DND-41 (cell line): ENCODE measurements at regions not wholly inside any gene's neighbourhood (a gene's known extent, or its start where the extent isn't known, plus 50 kb on each side); places are given as distances from the start of the nearest gene placed in this dataset.

Experiments
- ATAC-seq: fragments of 200-7000 bp; cut with Tn5 transposase; 3 replicates; pipeline ENCODE4 v1.9.1; 2021; ENCODE audit warnings: low read depth; ENCODE audit not compliant: insufficient read depth
- DNase-seq: peaks from one replicate; pipeline ENCODE4 v3.0.0-alpha.2; 2020
- H2AFZ ChIP-seq: 2 replicates; pipeline ENCODE4 v1.6.0; 2012; ENCODE audit warnings: low read depth, low read length
- H3K27ac ChIP-seq: 2 replicates; pipeline ENCODE4 v1.5.1; 2012; ENCODE audit warnings: low read length, inconsistent platforms
- H3K27me3 ChIP-seq: fragments of 200-600 bp; sonication (generic); 2 replicates; pipeline ENCODE4 v1.6.0; 2012; ENCODE audit warnings: low read length, mild to moderate bottlenecking, inconsistent platforms; ENCODE audit not compliant: insufficient read depth, poor library complexity
- H3K36me3 ChIP-seq: 2 replicates; pipeline ENCODE4 v1.5.1; 2012; ENCODE audit warnings: low read length, inconsistent platforms; ENCODE audit not compliant: insufficient read depth
- H3K4me1 ChIP-seq: 2 replicates; pipeline ENCODE4 v1.5.1; 2012; ENCODE audit warnings: mild to moderate bottlenecking, low read length; ENCODE audit not compliant: insufficient read depth
- H3K4me2 ChIP-seq: 2 replicates; pipeline ENCODE4 v1.6.0; 2012; ENCODE audit warnings: mild to moderate bottlenecking, moderate library complexity, low read length, inconsistent platforms; ENCODE audit not compliant: insufficient read depth
- H3K4me3 ChIP-seq, 2 experiments: fragments of 200-600 bp in 1 of 2; shearing (Covaris generic) in 1 of 2; 2 replicates each; pipeline ENCODE4 v1.5.1; 2012 to 2016; ENCODE audit warnings: inconsistent platforms in 2 of 2, low read length in 2 of 2, mild to moderate bottlenecking in 2 of 2, low read depth in 1 of 2, moderate library complexity in 1 of 2
- H3K79me2 ChIP-seq: 2 replicates; pipeline ENCODE4 v1.6.0; 2012; ENCODE audit warnings: low read length, inconsistent platforms; ENCODE audit not compliant: insufficient read depth
- H3K9ac ChIP-seq: 2 replicates; pipeline ENCODE4 v1.6.0; 2012; ENCODE audit warnings: low read depth, mild to moderate bottlenecking, inconsistent platforms, low read length, moderate library complexity
- H3K9me3 ChIP-seq: 2 replicates; pipeline ENCODE4 v1.5.1; 2012; ENCODE audit warnings: low read length, moderate library complexity, mild to moderate bottlenecking, inconsistent platforms; ENCODE audit not compliant: insufficient read depth, severe bottlenecking
- H4K20me1 ChIP-seq: 2 replicates; pipeline ENCODE4 v1.6.0; 2012; ENCODE audit warnings: low read length; ENCODE audit not compliant: insufficient read depth
- CTCF ChIP-seq: IDR thresholded peaks from 2 replicates; pipeline ENCODE4 v1.5.1; 2012; ENCODE audit warnings: borderline replicate concordance, low read length, moderate library complexity, mild to moderate bottlenecking; ENCODE audit not compliant: poor library complexity, severe bottlenecking; ENCODE audit errors: extremely low read depth
- EZH2 ChIP-seq: IDR thresholded peaks from 3 replicates; pipeline ENCODE4 v1.6.1; 2012; ENCODE audit warnings: borderline replicate concordance, low read depth, mild to moderate bottlenecking, moderate library complexity, low read length, inconsistent platforms; ENCODE audit not compliant: severe bottlenecking

- Histone ChIP-seq H3K4me3 (no peak overlapping the region), H3K4me2 (no peak overlapping the region), H4K20me1 (no peaks in the 10 kb centered on the region), H2AFZ (no peak overlapping the region), H3K9me3 (no peaks in the 10 kb centered on the region), H3K9ac (no peak overlapping the region), H3K4me1 (peaks cover 12% of the 10 kb centered on the region), H3K79me2 (no peaks in the 10 kb centered on the region), H3K27me3 (no peaks in the 10 kb centered on the region), H3K36me3 (no peaks in the 10 kb centered on the region), H3K27ac (no peak overlapping the region)
- TF ChIP-seq EZH2 = no peak
- TF ChIP-seq CTCF = no peak
- ATAC-seq = no peak
- no peak for DNase-seq
These were observed 248.9 kb upstream of the TBL1XR1 start for GRCh38 chr3:177446165-177446601.

DNA sequence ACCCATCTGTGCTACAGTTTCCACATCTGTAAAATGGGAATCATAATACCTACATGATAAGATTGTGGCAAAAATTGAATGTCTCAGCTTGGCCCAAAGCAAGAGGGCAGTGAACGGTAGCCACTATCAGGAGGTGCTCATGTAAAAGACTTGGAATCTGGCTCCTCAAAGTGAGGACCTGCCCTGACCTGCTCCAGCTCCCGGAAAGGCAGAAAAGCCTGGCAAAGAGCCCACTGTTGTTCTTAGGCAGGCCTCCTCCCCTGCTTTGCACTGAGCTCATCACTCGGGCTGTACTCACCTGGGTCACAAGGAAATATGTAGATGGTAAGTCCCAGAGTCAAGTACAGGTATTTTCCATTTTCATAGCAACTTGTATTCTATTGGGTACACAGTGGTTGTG, 250.7 kb upstream of the TBL1XR1 start:
- no peaks in the 10 kb centered on the region for H3K79me2 ChIP-seq
- no peaks in the 10 kb centered on the region for H3K27me3 ChIP-seq
- H3K9ac ChIP-seq = no peak overlapping the region
- DNase-seq (no peak), ATAC-seq (no peak)
- no peaks in the 10 kb centered on the region for H3K9me3 ChIP-seq
- TF ChIP-seq EZH2 = no peak
- no peak for TF ChIP-seq CTCF
- H3K36me3 ChIP-seq = no peaks in the 10 kb centered on the region
- H3K4me2 ChIP-seq = no peak overlapping the region
- H3K4me3 ChIP-seq = no peak overlapping the region
- H2AFZ ChIP-seq = no peak overlapping the region
- no peak overlapping the region for H3K27ac ChIP-seq
- H3K4me1 ChIP-seq = peaks cover 12% of the 10 kb centered on the region
- no peaks in the 10 kb centered on the region for H4K20me1 ChIP-seq

DNA sequence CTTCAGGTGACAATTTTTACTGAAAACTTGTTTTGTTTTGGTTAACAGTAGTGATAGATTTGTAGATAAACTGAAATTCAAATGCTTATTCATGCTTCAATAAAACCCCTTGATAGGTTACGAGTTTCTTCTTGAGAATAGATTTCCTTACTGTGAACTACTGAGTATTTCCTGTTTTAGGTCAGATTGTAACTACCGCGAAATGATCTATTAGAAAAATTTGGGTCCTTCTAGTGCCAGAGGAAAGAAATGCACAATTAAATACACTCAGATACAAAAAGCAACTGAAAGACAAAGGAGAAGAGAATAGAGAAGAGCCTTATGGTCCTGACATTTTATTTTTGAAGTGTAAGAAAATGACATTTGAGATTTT, 251.7 kb upstream of the TBL1XR1 start:
- DNase-seq (no peak), ATAC-seq (peak; percentile 31; the same call in 1 of the 3 replicates)
- Histone ChIP-seq H2AFZ (no peak overlapping the region), H3K4me3 (no peak overlapping the region), H3K9ac (no peak overlapping the region), H4K20me1 (no peaks in the 10 kb centered on the region), H3K4me2 (no peak overlapping the region), H3K9me3 (no peaks in the 10 kb centered on the region), H3K36me3 (no peaks in the 10 kb centered on the region), H3K4me1 (peaks cover 12% of the 10 kb centered on the region), H3K27ac (no peak overlapping the region), H3K79me2 (no peaks in the 10 kb centered on the region), H3K27me3 (no peaks in the 10 kb centered on the region)
- TF ChIP-seq EZH2 (no peak), CTCF (no peak)

GRCh38 chr3:177449360-177450006, 252.2 kb upstream of the TBL1XR1 start:
- 0 out of 2 replicates have a peak overlapping the region, but pooled peaks have one; percentile 45 for H2AFZ ChIP-seq

More at GRCh38 chr3:177449360-177450006, 252.2 kb upstream of the TBL1XR1 start:
- no peak overlapping the region for H3K9ac ChIP-seq
- H3K27me3 ChIP-seq = no peaks in the 10 kb centered on the region
- no peaks in the 10 kb centered on the region for H3K79me2 ChIP-seq
- peak overlapping the region; percentile 59 for H3K27ac ChIP-seq
- H3K36me3 ChIP-seq = no peaks in the 10 kb centered on the region
- no peaks in the 10 kb centered on the region for H4K20me1 ChIP-seq
- TF ChIP-seq CTCF (no peak), EZH2 (no peak)
- ATAC-seq (peak; percentile 57; the same call in 2 of the 3 replicates), DNase-seq (no peak)
- no peaks in the 10 kb centered on the region for H3K9me3 ChIP-seq
- H3K4me2 ChIP-seq = no peak overlapping the region
- H3K4me3 ChIP-seq = no peak overlapping the region
- H3K4me1 ChIP-seq = peaks cover 12% of the 10 kb centered on the region
